ENCODE measurements at regions not wholly inside any gene's neighbourhood (a gene's known extent, or its start where the extent isn't known, plus 50 kb on each side); places are given as distances from the start of the nearest gene placed in this dataset.

- H3K9me3 Mint-ChIP-seq: no peaks in the 10 kb centered on the region
- Histone ChIP-seq H3K4me1 (ENCODE audit: insufficient read depth) (no peaks in the 10 kb centered on the region), H3K27ac (ENCODE audit: low read depth) (no peak overlapping the region), H3F3A (replicated peaks; ENCODE audit: low read depth) (no peaks in the 10 kb centered on the region), H3K79me2 (replicated peaks; ENCODE audit: insufficient read depth) (no peaks in the 10 kb centered on the region), H3K27me3 (ENCODE audit: insufficient read depth) (no peaks in the 10 kb centered on the region), H3K4me3 (no peak overlapping the region), H3K9me2 (ENCODE audit: insufficient read depth) (no peaks in the 10 kb centered on the region), H2AFZ (no peak overlapping the region), H3K36me3 (ENCODE audit: insufficient read depth) (no peaks in the 10 kb centered on the region), H4K20me1 (replicated peaks; ENCODE audit: insufficient read depth) (no peaks in the 10 kb centered on the region), H3K4me2 (no peak overlapping the region)
- no peak overlapping the region for H3K27ac Mint-ChIP-seq
- H3K36me3 Mint-ChIP-seq (ENCODE audit: low read depth): no peaks in the 10 kb centered on the region
- H3K27me3 Mint-ChIP-seq (ENCODE audit: insufficient read depth, low read depth, poor library complexity): peaks cover 2% of the 10 kb centered on the region
- ATAC-seq (no peak), DNase-seq (ENCODE audit: low spot score) (no peak)
- TF ChIP-seq REST (IDR thresholded peaks at IDR 0.05; ENCODE audit: unreplicated experiment) (no peak), ZNF462 (CRISPR knock-in tag; IDR thresholded peaks at IDR 0.05) (no peak), EZH2phosphoT487 (IDR thresholded peaks at IDR 0.05; ENCODE audit: unreplicated experiment) (no peak), NANOG (IDR thresholded peaks at IDR 0.05; ENCODE audit: borderline replicate concordance) (no peak), ETS1 (IDR thresholded peaks at IDR 0.05) (no peak), POLR2AphosphoS5 (IDR thresholded peaks at IDR 0.05; ENCODE audit: low read depth) (no peak), ZNF331 (CRISPR knock-in tag; IDR thresholded peaks at IDR 0.05; ENCODE audit: low read depth) (no peak), EZH2 (IDR thresholded peaks at IDR 0.05; ENCODE audit: low read depth, unreplicated experiment) (no peak), JUNB (IDR thresholded peaks at IDR 0.05; ENCODE audit: unreplicated experiment) (no peak), STAT1 (IDR thresholded peaks at IDR 0.05; ENCODE audit: unreplicated experiment) (no peak), CREB1 (CRISPR knock-in tag; IDR thresholded peaks at IDR 0.05; ENCODE audit: low read depth) (no peak), ZNF114 (CRISPR knock-in tag; IDR thresholded peaks at IDR 0.05) (no peak), CTCF (conservative IDR thresholded peaks at IDR 0.05; ENCODE audit: low read depth in 2 of 2) (no peak)
- H3K4me1 Mint-ChIP-seq: no peaks in the 10 kb centered on the region
- no peak overlapping the region for H3K4me3 Mint-ChIP-seq
Measured at GRCh38 chr17:62164747-62165722, 100.0 kb upstream of the MED13 start.
